Stimulated activated effector memory CD8-positive, alpha-beta T cell treated with anti-CD3 and anti-CD28 coated beads, Interleukin-12 subunit alpha, Interleukin-12 subunit beta, amount 100 ng/mL, for 72 hours (primary cell): ENCODE measurements at regions not wholly inside any gene's neighbourhood (a gene's known extent, or its start where the extent isn't known, plus 50 kb on each side); places are given as distances from the start of the nearest gene placed in this dataset.
"Not testable (repeated sequence)": the region's sequence is repeated elsewhere in the genome, so short reads cannot be mapped to it uniquely, and the experiment has no call there.

Source experiments
- ATAC-seq: fragments of 150-1000 bp; cut with Tn5 transposase; 2 replicates; pipeline ENCODE4 v1.10.0; 2021
- DNase-seq, 2 donors: peaks; one replicate each; pipeline ENCODE4 v3.0.0; 2021 to 2022; ENCODE audit warnings: low spot score in 2 of 2
- H3K27ac Mint-ChIP-seq: one replicate; pipeline ENCODE4 v1.8.0; 2022; ENCODE audit warnings: mild to moderate bottlenecking, mixed read lengths
- H3K36me3 Mint-ChIP-seq: one replicate; pipeline ENCODE4 v1.8.0; 2022; ENCODE audit warnings: mild to moderate bottlenecking, mixed read lengths
- H3K4me1 Mint-ChIP-seq: one replicate; pipeline ENCODE4 v1.8.0; 2022; ENCODE audit warnings: mixed read lengths
- H3K4me3 Mint-ChIP-seq: one replicate; pipeline ENCODE4 v1.8.0; 2022; ENCODE audit warnings: mild to moderate bottlenecking, mixed read lengths
- H3K9me3 Mint-ChIP-seq: one replicate; pipeline ENCODE4 v1.8.0; 2022; ENCODE audit warnings: mixed read lengths

GRCh38 chr2:160810406-160810805, 316.8 kb upstream of the RBMS1 start:
- no peaks in the 10 kb centered on the region for H3K4me1 Mint-ChIP-seq
- no peaks in the 10 kb centered on the region for H3K9me3 Mint-ChIP-seq
- no peak overlapping the region for H3K27ac Mint-ChIP-seq
- no peaks in the 10 kb centered on the region for H3K36me3 Mint-ChIP-seq
- no peak for ATAC-seq
- no peak for DNase-seq
- H3K4me3 Mint-ChIP-seq = no peak overlapping the region

- Mint-ChIP-seq H3K4me1 (no peaks in the 10 kb centered on the region), H3K36me3 (no peaks in the 10 kb centered on the region), H3K27ac (no peak overlapping the region), H3K9me3 (no peaks in the 10 kb centered on the region), H3K4me3 (no peak overlapping the region)
- DNase-seq = no peak
- ATAC-seq = no peak
Measured at GRCh38 chr2:160812830-160813505, 319.4 kb upstream of the RBMS1 start.

- ATAC-seq = no peak
- no peak overlapping the region for H3K4me3 Mint-ChIP-seq
- no peaks in the 10 kb centered on the region for H3K4me1 Mint-ChIP-seq
- no peak overlapping the region for H3K27ac Mint-ChIP-seq
- H3K9me3 Mint-ChIP-seq = no peaks in the 10 kb centered on the region
- DNase-seq = no peak
- no peaks in the 10 kb centered on the region for H3K36me3 Mint-ChIP-seq
Measured at GRCh38 chr2:160813506-160813858, 319.9 kb upstream of the RBMS1 start.

- Mint-ChIP-seq H3K4me1 (no peaks in the 10 kb centered on the region), H3K9me3 (no peaks in the 10 kb centered on the region), H3K36me3 (no peaks in the 10 kb centered on the region), H3K4me3 (no peak overlapping the region), H3K27ac (no peak overlapping the region)
- ATAC-seq (no peak), DNase-seq (no peak)
Measured at GRCh38 chr2:160816916-160817499, 323.4 kb upstream of the RBMS1 start.

- Mint-ChIP-seq H3K27ac (no peak overlapping the region), H3K4me3 (no peak overlapping the region)
- DNase-seq = no peak
Measured at GRCh38 chr2:160820691-160821090, 327.1 kb upstream of the RBMS1 start.

GRCh38 chr2:160822006-160822405, 328.4 kb upstream of the RBMS1 start:
- Mint-ChIP-seq H3K4me1 (no peaks in the 10 kb centered on the region), H3K36me3 (no peaks in the 10 kb centered on the region), H3K4me3 (no peak overlapping the region), H3K27ac (no peak overlapping the region), H3K9me3 (peaks cover 25% of the 10 kb centered on the region)
- ATAC-seq (no peak), DNase-seq (no peak)

More at GRCh38 chr2:160820691-160821090, 327.1 kb upstream of the RBMS1 start:
- H3K4me1 Mint-ChIP-seq = no peaks in the 10 kb centered on the region
- no peak for ATAC-seq
- H3K36me3 Mint-ChIP-seq = no peaks in the 10 kb centered on the region
- peaks cover 20% of the 10 kb centered on the region for H3K9me3 Mint-ChIP-seq

GRCh38 chr2:160825433-160825832, 331.8 kb upstream of the RBMS1 start:
- peaks cover 30% of the 10 kb centered on the region for H3K9me3 Mint-ChIP-seq
- no peaks in the 10 kb centered on the region for H3K4me1 Mint-ChIP-seq
- ATAC-seq (no peak), DNase-seq (no peak)
- no peak overlapping the region for H3K27ac Mint-ChIP-seq
- no peaks in the 10 kb centered on the region for H3K36me3 Mint-ChIP-seq
- H3K4me3 Mint-ChIP-seq = no peak overlapping the region

GRCh38 chr2:160826496-160826895, 332.9 kb upstream of the RBMS1 start:
- H3K36me3 Mint-ChIP-seq = no peaks in the 10 kb centered on the region
- DNase-seq (no peak), ATAC-seq (no peak)
- no peak overlapping the region for H3K27ac Mint-ChIP-seq
- no peak overlapping the region for H3K4me3 Mint-ChIP-seq
- peaks cover 30% of the 10 kb centered on the region for H3K9me3 Mint-ChIP-seq
- H3K4me1 Mint-ChIP-seq = no peaks in the 10 kb centered on the region

- ATAC-seq (no peak), DNase-seq (no peak)
- H3K4me3 Mint-ChIP-seq = no peak overlapping the region
- H3K4me1 Mint-ChIP-seq = no peaks in the 10 kb centered on the region
- no peaks in the 10 kb centered on the region for H3K36me3 Mint-ChIP-seq
- peaks cover 24% of the 10 kb centered on the region for H3K9me3 Mint-ChIP-seq
- no peak overlapping the region for H3K27ac Mint-ChIP-seq
Measured at GRCh38 chr2:160828076-160828475, 332.2 kb upstream of the TANK start.

- not testable (repeated sequence) for DNase-seq, H3K36me3 Mint-ChIP-seq, H3K4me1 Mint-ChIP-seq, ATAC-seq, H3K9me3 Mint-ChIP-seq, H3K27ac Mint-ChIP-seq, H3K4me3 Mint-ChIP-seq
Measured at GRCh38 chr2:160832381-160832780, 327.8 kb upstream of the TANK start.

- Mint-ChIP-seq H3K4me3 (no peak overlapping the region), H3K36me3 (no peaks in the 10 kb centered on the region), H3K4me1 (no peaks in the 10 kb centered on the region), H3K9me3 (no peaks in the 10 kb centered on the region), H3K27ac (no peak overlapping the region)
- ATAC-seq (no peak), DNase-seq (no peak)
Measured at GRCh38 chr2:160835166-160835565, 325.1 kb upstream of the TANK start.

- no peak overlapping the region for H3K4me3 Mint-ChIP-seq
- DNase-seq = no peak
- ATAC-seq = no peak
Measured at GRCh38 chr2:160836755-160837154, 323.5 kb upstream of the TANK start.

GRCh38 chr2:160837416-160837815, 322.8 kb upstream of the TANK start:
- DNase-seq (no peak), ATAC-seq (no peak)
- H3K9me3 Mint-ChIP-seq = peaks cover 4% of the 10 kb centered on the region
- H3K36me3 Mint-ChIP-seq = no peaks in the 10 kb centered on the region
- no peaks in the 10 kb centered on the region for H3K4me1 Mint-ChIP-seq
- H3K4me3 Mint-ChIP-seq = no peak overlapping the region
- no peak overlapping the region for H3K27ac Mint-ChIP-seq

More at GRCh38 chr2:160836755-160837154, 323.5 kb upstream of the TANK start:
- no peaks in the 10 kb centered on the region for H3K4me1 Mint-ChIP-seq
- no peaks in the 10 kb centered on the region for H3K36me3 Mint-ChIP-seq
- no peak overlapping the region for H3K27ac Mint-ChIP-seq
- H3K9me3 Mint-ChIP-seq = peaks cover 4% of the 10 kb centered on the region

GRCh38 chr2:160838147-160838546, 322.1 kb upstream of the TANK start:
- H3K4me1 Mint-ChIP-seq = no peaks in the 10 kb centered on the region
- peaks cover 4% of the 10 kb centered on the region for H3K9me3 Mint-ChIP-seq
- H3K4me3 Mint-ChIP-seq = no peak overlapping the region

GRCh38 chr2:160838691-160839090, 321.5 kb upstream of the TANK start:
- no peak for ATAC-seq
- Mint-ChIP-seq H3K4me1 (no peaks in the 10 kb centered on the region), H3K4me3 (no peak overlapping the region)

More at GRCh38 chr2:160838147-160838546, 322.1 kb upstream of the TANK start:
- ATAC-seq (no peak), DNase-seq (no peak)
- H3K36me3 Mint-ChIP-seq = no peaks in the 10 kb centered on the region
- H3K27ac Mint-ChIP-seq = no peak overlapping the region

GRCh38 chr2:160842286-160842685, 317.9 kb upstream of the TANK start:
- Mint-ChIP-seq H3K4me1 (no peaks in the 10 kb centered on the region), H3K36me3 (no peaks in the 10 kb centered on the region), H3K27ac (no peak overlapping the region), H3K9me3 (peaks cover 13% of the 10 kb centered on the region), H3K4me3 (no peak overlapping the region)
- ATAC-seq (no peak), DNase-seq (no peak)

More at GRCh38 chr2:160838691-160839090, 321.5 kb upstream of the TANK start:
- Mint-ChIP-seq H3K9me3 (peaks cover 8% of the 10 kb centered on the region), H3K27ac (no peak overlapping the region), H3K36me3 (no peaks in the 10 kb centered on the region)
- DNase-seq = no peak
